AG09319 (cell line): ENCODE measurements at regions not wholly inside any gene's neighbourhood (a gene's known extent, or its start where the extent isn't known, plus 50 kb on each side); places are given as distances from the start of the nearest gene placed in this dataset.
A peak's percentile ranks its signal among the peaks of the same experiment; 100 is the strongest.
"Not testable (repeated sequence)": the region's sequence is repeated elsewhere in the genome, so short reads cannot be mapped to it uniquely, and the experiment has no call there.

Source experiments
- DNase-seq: peaks from one replicate; pipeline ENCODE4 v3.0.0-alpha.2; 2010; ENCODE audit warnings: low read depth; ENCODE audit errors: extremely low read depth
- CTCF ChIP-seq: IDR thresholded peaks from 2 replicates; pipeline ENCODE4 v1.5.1; 2011; ENCODE audit warnings: low read depth, mild to moderate bottlenecking, inconsistent platforms, low read length, moderate library complexity

GRCh38 chr1:219051547-219051946 is 122.1 kb upstream of the LYPLAL1 start:
- no peak for TF ChIP-seq CTCF
- no peak for DNase-seq

- TF ChIP-seq CTCF: no peak
- DNase-seq: no peak
These were observed 114.5 kb upstream of the LYPLAL1 start for GRCh38 chr1:219058891-219059820.

- no peak for TF ChIP-seq CTCF
- no peak for DNase-seq
These were observed 112.9 kb upstream of the LYPLAL1 start for GRCh38 chr1:219060798-219061197.

- DNase-seq: no peak
- TF ChIP-seq CTCF: no peak
These were observed 111.5 kb upstream of the LYPLAL1 start for GRCh38 chr1:219062161-219062560.

- no peak for DNase-seq
- no peak for TF ChIP-seq CTCF
These were observed 107.6 kb upstream of the LYPLAL1 start for GRCh38 chr1:219066098-219066497.

- peak; percentile 45 for TF ChIP-seq CTCF
- peak; percentile 43 for DNase-seq
These were observed 106.9 kb upstream of the LYPLAL1 start for GRCh38 chr1:219066631-219067349.

GRCh38 chr1:219067350-219067712 is 106.3 kb upstream of the LYPLAL1 start:
- DNase-seq: no peak
- no peak for TF ChIP-seq CTCF

- DNase-seq: not testable (repeated sequence)
These were observed 103.3 kb upstream of the LYPLAL1 start for GRCh38 chr1:219070395-219070794.
